ENCODE measurements at regions not wholly inside any gene's neighbourhood (a gene's known extent, or its start where the extent isn't known, plus 50 kb on each side); places are given as distances from the start of the nearest gene placed in this dataset.

DNA sequence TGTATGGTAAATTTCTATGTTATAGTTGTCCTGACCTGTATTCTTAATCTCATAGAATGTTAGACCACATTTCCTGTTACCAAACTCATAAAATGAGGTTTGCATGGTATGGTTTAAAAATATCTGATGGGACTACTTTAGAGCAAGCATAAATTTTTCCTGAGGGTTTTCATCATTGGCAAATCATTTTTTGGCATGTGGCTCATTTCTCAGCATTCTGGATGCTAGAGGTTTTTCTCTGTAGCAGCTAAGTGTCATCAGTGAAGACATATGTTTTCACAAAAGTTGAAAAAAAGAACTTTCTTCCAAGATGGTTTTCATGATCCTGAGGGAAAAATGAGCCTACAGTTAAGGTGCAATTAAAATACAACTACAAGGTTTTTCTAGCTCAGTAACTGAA lies 503.5 kb upstream of the FAM47C start:
- H3K4me1 ChIP-seq = no peaks in the 10 kb centered on the region

DNA sequence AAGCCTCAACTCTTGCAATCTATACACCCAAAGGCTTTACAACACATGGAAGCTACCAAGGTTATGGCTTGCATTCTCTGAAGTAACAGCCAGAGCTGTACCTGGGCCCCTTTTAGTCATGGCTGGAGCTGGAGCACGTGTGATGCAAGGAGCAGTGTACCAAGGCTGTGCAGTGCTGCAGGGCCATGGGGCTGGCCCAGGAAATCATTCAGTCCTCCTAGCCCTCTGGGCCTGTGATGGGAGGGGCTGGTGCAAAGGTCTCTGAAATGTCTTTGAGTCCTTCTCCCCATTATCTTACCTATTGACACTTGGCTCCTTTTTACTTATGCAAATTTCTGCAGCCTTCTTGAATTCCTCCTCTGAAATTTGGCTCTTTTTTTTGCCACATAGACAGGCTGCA lies 500.1 kb upstream of the FAM47C start:
- no peak overlapping the region for H3K4me3 ChIP-seq
- H3K9me3 ChIP-seq = peaks cover 0 to 13% (median 10%) of the 10 kb centered on the region in 3 donors
- DNase-seq = no peak
- TF ChIP-seq CTCF (IDR thresholded peaks at IDR 0.05) = no peak
- H3K27me3 ChIP-seq = no peaks in the 10 kb centered on the region
- H3K27ac ChIP-seq = no peak overlapping the region
- H3K4me1 ChIP-seq = no peaks in the 10 kb centered on the region
- H3K36me3 ChIP-seq = no peaks in the 10 kb centered on the region
- intact Hi-C loops (cut with DNase I; ENCODE audit: low total_unique reads) = no loop called here

More for the DNA sequence above, 503.5 kb upstream of the FAM47C start:
- no peaks in the 10 kb centered on the region for H3K36me3 ChIP-seq
- peaks cover 0 to 13% (median 10%) of the 10 kb centered on the region in 3 donors for H3K9me3 ChIP-seq
- no peak overlapping the region for H3K27ac ChIP-seq
- no peak overlapping the region for H3K4me3 ChIP-seq
- DNase-seq = no peak
- H3K27me3 ChIP-seq = no peaks in the 10 kb centered on the region
- intact Hi-C loops (cut with DNase I; ENCODE audit: low total_unique reads) = no loop called here
- TF ChIP-seq CTCF (IDR thresholded peaks at IDR 0.05) = no peak

- DNase-seq = no peak
- Histone ChIP-seq H3K9me3 (peaks cover 0 to 28% (median 16%) of the 10 kb centered on the region in 3 donors), H3K36me3 (no peaks in the 10 kb centered on the region), H3K4me3 (no peak overlapping the region), H3K27ac (no peak overlapping the region), H3K4me1 (no peaks in the 10 kb centered on the region), H3K27me3 (no peaks in the 10 kb centered on the region)
- intact Hi-C loops (cut with DNase I; ENCODE audit: low total_unique reads) = no loop called here
- no peak for TF ChIP-seq CTCF (IDR thresholded peaks at IDR 0.05)
Observed at GRCh38 chrX:36510736-36511135, 497.4 kb upstream of the FAM47C start.

DNA sequence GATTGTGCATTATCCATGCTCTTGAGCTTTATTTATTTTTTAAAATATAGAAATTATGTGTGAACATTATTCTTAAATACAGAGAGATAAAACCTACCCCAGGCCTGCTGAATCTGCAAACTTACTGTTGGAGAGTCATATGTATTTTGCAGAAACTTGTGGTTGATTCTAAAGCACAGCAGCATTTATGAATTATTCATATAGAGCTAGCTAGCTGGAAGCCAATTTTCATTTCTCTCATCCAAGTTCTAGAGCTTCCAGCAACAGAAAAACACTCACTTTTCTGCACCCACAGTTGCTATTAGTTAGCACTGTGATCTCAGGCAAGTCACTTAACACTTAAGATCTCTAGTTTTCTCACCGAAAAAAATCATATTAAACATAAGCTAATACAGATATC lies 479.5 kb upstream of the FAM47C start:
- no peaks in the 10 kb centered on the region for H3K36me3 ChIP-seq
- intact Hi-C loops (cut with DNase I; ENCODE audit: low total_unique reads) = no loop called here
- H3K27me3 ChIP-seq = no peaks in the 10 kb centered on the region
- H3K4me3 ChIP-seq = no peak overlapping the region
- no peak overlapping the region for H3K27ac ChIP-seq
- DNase-seq = no peak
- no peak for TF ChIP-seq CTCF (IDR thresholded peaks at IDR 0.05)
- no peaks in the 10 kb centered on the region for H3K4me1 ChIP-seq
- no peaks in the 10 kb centered on the region for H3K9me3 ChIP-seq

GRCh38 chrX:36534900-36535299 lies 473.3 kb upstream of the FAM47C start:
- TF ChIP-seq CTCF (IDR thresholded peaks at IDR 0.05) = no peak
- intact Hi-C loops (cut with DNase I; ENCODE audit: low total_unique reads) = no loop called here
- no peaks in the 10 kb centered on the region for H3K9me3 ChIP-seq
- no peak overlapping the region for H3K4me3 ChIP-seq
- no peak overlapping the region for H3K27ac ChIP-seq
- no peaks in the 10 kb centered on the region for H3K36me3 ChIP-seq
- H3K4me1 ChIP-seq = no peaks in the 10 kb centered on the region
- no peaks in the 10 kb centered on the region for H3K27me3 ChIP-seq
- DNase-seq = no peak

- Histone ChIP-seq H3K27ac (no peak overlapping the region), H3K27me3 (no peaks in the 10 kb centered on the region), H3K4me1 (no peaks in the 10 kb centered on the region), H3K36me3 (no peaks in the 10 kb centered on the region), H3K4me3 (no peak overlapping the region), H3K9me3 (no peaks in the 10 kb centered on the region)
- no peak for DNase-seq
- no peak for TF ChIP-seq CTCF (IDR thresholded peaks at IDR 0.05)
- intact Hi-C loops (cut with DNase I; ENCODE audit: low total_unique reads) = no loop called here
Observed at GRCh38 chrX:36543499-36543898, 464.7 kb upstream of the FAM47C start.
